Superior temporal gyrus (tissue), 1 donor: ENCODE measurements at regions not wholly inside any gene's neighbourhood (a gene's known extent, or its start where the extent isn't known, plus 50 kb on each side); places are given as distances from the start of the nearest gene placed in this dataset.
"Not testable (repeated sequence)": the region's sequence is repeated elsewhere in the genome, so short reads cannot be mapped to it uniquely, and the experiment has no call there.

Experiments used
- DNase-seq: peaks from one replicate; pipeline ENCODE4 v3.0.0-alpha.2; 2016; ENCODE audit errors: extremely low spot score

- no peak for DNase-seq
These were observed 1132.1 kb upstream of the ALCAM start for GRCh38 chr3:104234442-104235194.

- DNase-seq: no peak
These were observed 1122.0 kb upstream of the ALCAM start for GRCh38 chr3:104244680-104245220.

DNA sequence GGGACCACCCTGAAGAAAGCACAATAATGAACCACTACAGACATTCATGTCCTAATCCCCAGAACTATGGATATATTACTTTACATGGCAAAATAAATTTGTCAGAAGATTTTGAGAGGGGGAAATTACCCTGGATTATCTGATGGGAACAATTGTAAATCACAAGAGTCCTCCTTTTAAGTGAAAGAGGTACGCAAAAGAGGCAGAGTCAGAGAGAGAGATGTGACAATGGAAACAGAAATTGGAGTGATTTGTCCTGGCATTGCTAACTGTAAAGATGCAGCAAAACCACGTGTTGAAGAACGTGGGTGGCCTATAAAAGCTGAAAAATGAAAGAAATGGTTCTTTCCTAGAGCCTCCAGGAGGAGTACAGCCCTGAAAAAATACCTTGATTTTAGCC lies 1121.4 kb upstream of the ALCAM start:
- DNase-seq: no peak

DNA sequence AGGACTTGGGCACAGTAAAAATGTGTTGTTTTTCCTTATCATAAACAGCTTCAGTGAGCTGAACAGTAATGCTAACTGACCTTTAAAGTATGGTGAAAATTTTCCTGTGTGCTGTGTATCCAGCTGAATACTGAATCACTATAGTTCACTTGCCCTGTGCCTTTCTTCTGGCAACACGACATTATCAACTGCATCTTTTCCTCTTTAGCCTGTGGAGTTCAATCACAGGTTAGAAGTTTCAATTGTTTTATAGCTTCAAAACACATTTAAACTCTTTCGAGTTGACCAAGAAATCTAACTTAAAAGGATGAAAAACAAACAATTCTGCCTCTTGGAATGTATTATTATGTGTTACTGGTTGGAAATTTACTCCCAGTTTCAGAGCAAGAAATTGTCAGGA lies 1120.7 kb upstream of the ALCAM start:
- DNase-seq: no peak

GRCh38 chr3:104257486-104257885 lies 1109.2 kb upstream of the ALCAM start:
- no peak for DNase-seq

GRCh38 chr3:104263477-104263876 lies 1103.2 kb upstream of the ALCAM start:
- DNase-seq: no peak

- DNase-seq: not testable (repeated sequence)
These were observed 1100.5 kb upstream of the ALCAM start for GRCh38 chr3:104266219-104266618.

DNA sequence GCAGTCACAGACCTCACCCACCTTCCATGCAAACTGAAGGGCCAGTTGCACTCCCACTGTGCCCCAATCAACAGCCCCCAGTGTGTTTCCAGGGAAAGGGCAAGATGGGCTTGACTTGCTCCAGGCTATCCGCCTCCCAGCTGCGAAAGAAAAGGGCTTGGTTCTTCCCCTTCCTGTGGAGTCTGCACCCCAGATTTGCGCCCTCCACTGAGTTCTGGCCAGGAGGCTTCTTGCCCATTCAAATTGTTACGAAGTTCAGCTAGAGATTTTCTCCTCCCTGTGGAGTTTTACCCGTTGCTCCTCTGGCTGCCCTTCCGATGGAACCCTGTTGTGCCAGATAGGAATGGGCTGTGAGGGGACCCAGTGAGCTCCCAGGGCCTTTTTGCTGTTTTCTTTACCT lies 1096.9 kb upstream of the ALCAM start:
- no peak for DNase-seq

DNA sequence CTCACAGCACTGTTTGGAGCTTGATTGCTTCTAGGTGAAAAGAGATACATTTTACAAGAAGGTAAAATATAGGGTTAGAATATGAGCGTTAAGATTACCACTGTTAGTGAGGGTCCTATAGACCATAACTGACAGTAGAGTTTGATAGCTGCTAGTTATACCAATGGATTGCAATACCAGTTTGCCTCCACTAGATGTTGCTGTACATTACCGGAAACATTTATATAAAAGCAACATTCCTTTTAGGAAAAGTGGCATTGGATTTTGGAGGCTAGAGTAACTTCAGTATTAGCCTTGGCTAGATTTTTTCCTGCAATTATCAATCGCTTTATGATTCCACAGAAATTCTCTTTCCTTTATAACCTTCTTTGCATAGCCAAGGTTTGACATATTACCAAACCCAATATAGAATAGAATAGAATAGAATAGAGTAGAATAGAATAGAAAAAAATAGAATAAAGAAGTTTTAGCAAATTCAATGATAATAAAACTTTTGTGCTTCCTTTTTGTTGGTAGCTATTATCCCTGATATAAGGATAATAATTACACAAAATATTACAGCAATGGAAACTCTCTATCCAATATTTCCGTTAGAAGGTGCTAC lies 1093.6 kb upstream of the ALCAM start:
- peak; percentile 73 for DNase-seq

DNA sequence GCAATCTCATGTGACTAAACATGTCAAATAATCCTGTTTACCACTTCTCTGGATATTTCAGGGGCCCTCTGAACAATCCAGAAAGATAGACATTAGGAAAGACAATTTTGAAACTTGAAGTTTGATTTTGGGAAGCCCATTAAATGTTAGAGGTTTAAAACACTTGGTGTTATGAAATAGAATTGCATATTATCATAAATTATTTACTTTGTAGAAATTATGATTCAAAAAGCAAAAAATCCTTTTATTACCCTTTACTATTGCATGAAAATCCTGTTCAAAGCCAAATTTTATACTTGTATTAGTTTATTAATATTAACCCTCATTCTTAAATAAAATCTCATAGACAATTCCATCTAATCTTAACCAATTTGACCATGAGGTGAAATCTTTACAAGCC lies 1091.5 kb upstream of the ALCAM start:
- no peak for DNase-seq

DNA sequence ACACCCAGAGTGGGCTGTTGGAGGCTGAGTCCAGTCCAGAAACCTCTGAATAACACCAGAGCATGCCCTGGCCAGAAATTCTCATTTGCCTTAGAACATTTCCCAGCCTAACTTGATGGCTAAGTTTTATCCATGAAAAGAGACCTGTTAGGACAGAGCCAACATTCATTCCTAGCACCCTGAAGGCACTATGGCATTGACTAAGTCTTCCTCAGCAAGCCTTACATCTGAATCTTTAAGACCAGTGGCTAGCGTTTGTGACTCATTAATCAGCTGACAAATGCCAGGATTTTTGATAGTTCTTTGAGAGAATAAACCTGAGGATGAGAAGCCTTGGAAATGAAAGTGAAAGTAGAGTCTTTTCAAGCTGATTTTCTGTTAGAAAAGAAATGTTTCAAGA lies 1087.1 kb upstream of the ALCAM start:
- no peak for DNase-seq

- no peak for DNase-seq
These were observed 1085.0 kb upstream of the ALCAM start for GRCh38 chr3:104281713-104282112.

GRCh38 chr3:104286645-104287044 lies 1080.1 kb upstream of the ALCAM start:
- no peak for DNase-seq

DNA sequence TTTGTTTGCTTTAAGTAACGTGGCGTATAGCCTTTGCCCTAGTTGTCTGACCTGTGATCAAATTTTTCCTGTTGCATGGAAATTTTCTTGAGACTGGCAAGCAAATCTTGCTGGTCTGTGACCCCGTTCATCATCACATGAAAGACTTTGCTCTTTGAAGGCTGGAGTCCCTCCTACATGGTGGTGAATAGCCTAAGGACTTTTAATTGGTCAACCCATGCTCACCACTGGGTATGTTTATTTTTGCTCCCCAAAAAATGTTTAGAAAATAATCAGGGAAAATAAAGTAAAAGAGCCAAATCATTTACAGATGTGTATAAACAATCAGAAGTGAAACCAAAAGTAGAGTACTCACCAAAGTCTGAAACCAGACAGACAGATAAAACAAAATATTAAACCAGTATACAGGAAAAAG lies 1075.3 kb upstream of the ALCAM start:
- no peak for DNase-seq

GRCh38 chr3:104291878-104292277 lies 1074.8 kb upstream of the ALCAM start:
- peak; percentile 30 for DNase-seq

GRCh38 chr3:104297617-104298016 lies 1069.1 kb upstream of the ALCAM start:
- DNase-seq: no peak

- no peak for DNase-seq
These were observed 1068.0 kb upstream of the ALCAM start for GRCh38 chr3:104298662-104299061.

- DNase-seq: no peak
These were observed 1050.6 kb upstream of the ALCAM start for GRCh38 chr3:104316118-104316517.

- no peak for DNase-seq
These were observed 1043.5 kb upstream of the ALCAM start for GRCh38 chr3:104323226-104323625.

DNA sequence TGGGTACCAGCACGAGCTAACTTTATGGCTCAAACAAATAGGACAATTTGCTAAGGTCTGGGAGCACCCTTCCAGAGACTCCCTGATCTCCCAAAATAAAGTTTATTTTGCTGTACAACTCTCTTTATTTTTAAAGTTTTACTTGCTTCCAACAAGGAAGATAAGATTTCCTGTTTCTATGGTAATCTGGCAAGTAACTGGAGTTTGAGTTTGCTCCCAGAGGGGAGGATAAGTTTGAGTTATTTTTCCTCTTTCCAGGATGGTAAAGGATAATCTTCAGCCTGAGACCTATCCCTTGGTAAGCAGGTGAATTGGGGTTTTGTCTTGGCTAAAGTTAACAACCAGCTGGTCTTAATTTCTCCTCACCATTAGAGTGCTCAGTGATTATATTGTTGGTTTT lies 1019.4 kb upstream of the ALCAM start:
- DNase-seq: no peak

DNA sequence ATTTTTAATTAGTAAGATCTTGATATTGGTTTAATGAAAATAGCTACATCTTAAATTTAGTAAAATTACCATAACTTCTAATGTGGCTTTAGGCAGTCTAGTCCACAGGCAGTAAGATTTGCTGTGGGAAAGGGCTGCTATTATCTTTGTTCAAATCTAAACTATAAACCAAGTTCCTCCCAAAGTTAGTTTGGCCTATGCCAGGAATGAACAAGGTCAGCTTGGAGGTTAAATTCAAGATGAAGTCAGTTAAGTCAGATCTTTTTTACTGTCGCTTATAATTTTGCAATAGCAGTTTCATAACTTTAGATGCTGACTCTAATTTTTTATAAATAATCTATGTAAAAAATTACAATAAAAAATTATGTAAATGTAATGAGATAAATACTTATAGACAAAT lies 1016.9 kb upstream of the ALCAM start:
- no peak for DNase-seq

DNA sequence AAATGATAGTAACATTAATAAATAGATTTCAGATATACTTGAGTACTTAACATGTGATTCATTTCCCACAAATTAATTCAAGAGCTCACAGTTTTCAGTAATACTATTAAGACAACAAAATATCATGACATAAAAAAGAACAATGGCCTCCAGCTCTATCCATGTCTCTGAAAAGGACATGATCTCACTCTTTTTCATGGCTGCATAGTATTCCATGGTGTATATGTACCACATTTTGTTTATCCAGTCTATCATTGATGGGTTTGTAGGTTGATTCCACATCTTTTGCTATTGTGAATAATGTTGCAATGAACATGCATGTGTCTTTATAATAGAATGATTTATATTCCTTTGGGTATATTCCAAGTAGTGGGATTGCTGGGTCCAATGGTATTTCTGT lies 1012.8 kb upstream of the ALCAM start:
- DNase-seq: no peak

DNA sequence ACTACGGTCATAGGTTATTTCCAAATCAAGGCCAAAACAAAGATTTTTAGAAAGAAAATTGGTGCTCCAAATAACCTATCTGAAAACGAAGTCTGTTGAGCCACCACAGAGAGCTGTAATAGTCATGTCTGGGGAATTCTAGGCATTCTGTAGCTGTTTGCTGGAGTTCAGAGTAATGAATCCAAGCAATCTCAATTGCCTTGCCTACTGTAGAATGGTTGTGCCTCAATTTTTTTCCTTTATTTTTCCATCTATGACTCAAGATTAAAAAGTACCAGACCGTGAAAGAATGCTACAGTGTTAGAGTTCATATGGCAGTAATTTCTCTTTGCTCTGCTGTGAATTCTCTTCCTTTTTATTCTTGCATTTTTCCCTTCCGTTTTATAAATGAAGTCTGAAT lies 1007.2 kb upstream of the ALCAM start:
- no peak for DNase-seq
